Thyroid gland (tissue), 4 donors: ENCODE measurements at regions not wholly inside any gene's neighbourhood (a gene's known extent, or its start where the extent isn't known, plus 50 kb on each side); places are given as distances from the start of the nearest gene placed in this dataset.

Experiments
- DNase-seq, 2 donors: peaks; one replicate each; pipeline ENCODE4 v3.0.0-alpha.2; 2019
- H3K27ac ChIP-seq, 3 donors: fragments of 200-600 bp; sonication (generic); 1 replicate in 2 of 3; 2 replicates in 1 of 3; pipeline ENCODE4 v1.5.1; 2016 to 2019; ENCODE audit warnings: mild to moderate bottlenecking in 1 of 3, moderate library complexity in 1 of 3
- H3K27me3 ChIP-seq: fragments of 200-600 bp; sonication (generic); one replicate; pipeline ENCODE4 v1.5.1; 2019
- H3K36me3 ChIP-seq, 2 donors: fragments of 200-600 bp; sonication (generic); one replicate each; pipeline ENCODE4 v1.5.1; 2016 to 2019
- H3K4me1 ChIP-seq, 2 donors: fragments of 200-600 bp; sonication (generic); one replicate each; pipeline ENCODE4 v1.5.1; 2017 to 2019
- H3K4me3 ChIP-seq, 3 donors: fragments of 200-600 bp; sonication (generic); replicated peaks in 1 of 3; 1 replicate in 2 of 3; 2 replicates in 1 of 3; pipeline ENCODE4 v1.5.1; 2016; ENCODE audit warnings: mild to moderate bottlenecking in 1 of 3
- H3K9me3 ChIP-seq: fragments of 200-600 bp; sonication (generic); one replicate; pipeline ENCODE4 v1.5.1; 2017
- POLR2A ChIP-seq, 2 donors: fragments of 450-650 bp; IDR thresholded peaks; one replicate each; pipeline ENCODE4 v1.6.1; 2017; ENCODE audit warnings: antibody characterized with exemption in 2 of 2, mild to moderate bottlenecking in 2 of 2, moderate library complexity in 1 of 2
- WGBS, 2 donors: methylation state at CpG; one replicate each; pipeline ENCODE4 v1.1.5; 2017; 5-methylcytosine and 5-hydroxymethylcytosine counted together
- intact Hi-C: fragments of 100-400 bp; cut with DNase I; formaldehyde crosslinking; loops from one replicate; pipeline ENCODE4 v1.15.1; 2023
- TF ChIP-seq, protein P1 (sequence below), 6 experiments: fragments of 200-600 bp in 3 of 6; fragments of 450-650 bp in 3 of 6; sonication (generic) in 3 of 6; IDR thresholded peaks; one replicate each; pipeline ENCODE4 v1.5.1; 2016 to 2019; ENCODE audit warnings: antibody characterized with exemption in 6 of 6, mild to moderate bottlenecking in 2 of 6, inconsistent platforms in 1 of 6, moderate library complexity in 1 of 6

DNA sequence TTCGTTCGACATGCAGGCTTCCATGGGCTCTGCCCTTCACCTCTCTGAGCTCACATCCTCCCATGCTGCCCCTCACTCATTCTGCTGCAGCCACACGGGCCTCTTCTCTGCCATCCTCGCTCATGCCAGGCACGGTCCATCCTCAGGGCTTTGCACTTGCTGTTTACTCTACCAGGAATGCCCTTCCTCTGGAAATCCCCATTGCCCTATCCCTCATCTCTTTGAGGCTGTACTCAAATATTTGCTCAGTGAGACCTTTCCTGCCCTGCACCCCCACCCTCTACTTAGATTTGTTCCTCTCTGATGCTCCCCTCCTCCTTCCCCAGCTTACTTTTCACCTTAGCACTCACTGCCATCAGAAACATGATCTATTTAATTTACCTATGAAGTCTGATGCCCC, 107.0 kb upstream of the ZNF716 start:
- Histone ChIP-seq H3K4me1 (no peaks in the 10 kb centered on the region), H3K36me3 (no peaks in the 10 kb centered on the region), H3K27ac (no peak overlapping the region), H3K4me3 (no peak overlapping the region), H3K27me3 (no peaks in the 10 kb centered on the region), H3K9me3 (no peaks in the 10 kb centered on the region)
- 86 to 91% methylated on average over 5 of the region's 5 CpGs for WGBS, 2 donors
- intact Hi-C loops = no loop called here
- DNase-seq = no peak
- TF ChIP-seq POLR2A (IDR thresholded peaks at IDR 0.05) = no peak
- TF ChIP-seq, protein P1, sequence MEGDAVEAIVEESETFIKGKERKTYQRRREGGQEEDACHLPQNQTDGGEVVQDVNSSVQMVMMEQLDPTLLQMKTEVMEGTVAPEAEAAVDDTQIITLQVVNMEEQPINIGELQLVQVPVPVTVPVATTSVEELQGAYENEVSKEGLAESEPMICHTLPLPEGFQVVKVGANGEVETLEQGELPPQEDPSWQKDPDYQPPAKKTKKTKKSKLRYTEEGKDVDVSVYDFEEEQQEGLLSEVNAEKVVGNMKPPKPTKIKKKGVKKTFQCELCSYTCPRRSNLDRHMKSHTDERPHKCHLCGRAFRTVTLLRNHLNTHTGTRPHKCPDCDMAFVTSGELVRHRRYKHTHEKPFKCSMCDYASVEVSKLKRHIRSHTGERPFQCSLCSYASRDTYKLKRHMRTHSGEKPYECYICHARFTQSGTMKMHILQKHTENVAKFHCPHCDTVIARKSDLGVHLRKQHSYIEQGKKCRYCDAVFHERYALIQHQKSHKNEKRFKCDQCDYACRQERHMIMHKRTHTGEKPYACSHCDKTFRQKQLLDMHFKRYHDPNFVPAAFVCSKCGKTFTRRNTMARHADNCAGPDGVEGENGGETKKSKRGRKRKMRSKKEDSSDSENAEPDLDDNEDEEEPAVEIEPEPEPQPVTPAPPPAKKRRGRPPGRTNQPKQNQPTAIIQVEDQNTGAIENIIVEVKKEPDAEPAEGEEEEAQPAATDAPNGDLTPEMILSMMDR (IDR thresholded peaks at IDR 0.05) = no peak

DNA sequence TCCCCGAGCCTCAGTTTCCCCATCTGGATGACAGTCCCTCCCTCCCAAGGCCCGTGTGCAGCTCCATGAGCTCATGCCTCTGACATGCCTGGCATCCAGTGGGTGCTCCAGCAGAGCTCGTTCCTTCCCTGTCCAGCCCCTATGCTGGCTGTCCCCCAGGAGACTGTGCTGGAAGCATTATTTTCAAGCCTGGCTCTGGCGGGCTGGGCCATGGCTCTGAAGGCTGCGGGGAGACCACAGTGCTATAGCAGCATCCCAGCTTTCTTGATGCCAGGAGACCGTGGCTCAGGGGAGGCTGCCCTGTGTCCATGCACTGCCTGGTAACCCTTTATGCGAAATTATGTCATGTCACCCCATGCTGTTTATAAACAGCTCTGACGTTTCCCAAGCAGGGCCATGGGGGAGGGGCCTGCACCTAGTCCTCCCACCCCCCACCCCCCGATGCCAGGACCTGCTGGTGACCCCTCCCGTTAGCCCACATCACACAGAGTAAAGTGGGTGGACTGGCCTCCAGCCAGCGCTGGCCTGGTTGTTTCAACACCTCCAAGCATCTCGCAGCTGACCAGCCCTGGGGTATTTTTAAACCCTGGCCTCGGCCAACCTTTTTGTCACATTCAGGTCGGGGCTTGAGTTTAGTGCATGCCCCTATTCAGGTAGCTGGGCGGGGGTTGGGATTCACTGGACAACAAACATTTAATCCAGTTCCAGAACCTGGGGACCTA, 105.9 kb upstream of the ZNF716 start:
- Histone ChIP-seq H3K4me1 (no peaks in the 10 kb centered on the region), H3K4me3 (no peak overlapping the region), H3K27me3 (no peaks in the 10 kb centered on the region), H3K36me3 (no peaks in the 10 kb centered on the region), H3K27ac (no peak overlapping the region), H3K9me3 (no peaks in the 10 kb centered on the region)
- no peak for DNase-seq
- intact Hi-C loops = no loop called here
- TF ChIP-seq POLR2A (IDR thresholded peaks at IDR 0.05) = no peak
- TF ChIP-seq, protein P1 (IDR thresholded peaks at IDR 0.05) = no peak
- 70 to 78% methylated on average over 11 to 15 of the region's 15 CpGs for WGBS, 2 donors

DNA sequence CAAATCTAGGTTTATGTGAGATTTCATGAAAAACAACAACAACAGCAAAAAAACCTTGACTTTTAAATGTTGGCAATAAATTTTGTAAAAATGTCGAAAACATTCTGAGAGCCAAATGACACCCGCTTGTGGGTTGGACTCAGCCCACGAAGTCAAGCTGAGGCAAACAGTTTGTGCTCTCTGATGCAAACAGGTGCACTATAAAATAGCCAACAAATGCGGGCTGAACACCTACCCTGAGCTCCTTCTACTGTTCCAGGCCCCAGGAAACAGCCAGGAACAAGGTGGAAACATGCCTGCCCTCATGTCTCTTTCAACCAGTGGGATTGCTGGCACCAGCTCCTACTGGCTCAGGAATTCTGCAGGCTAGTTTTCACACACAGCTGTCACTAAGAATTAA, 105.0 kb upstream of the ZNF716 start:
- 78% methylated on average over 4 of the region's 4 CpGs for WGBS, 2 donors
- Histone ChIP-seq H3K36me3 (no peaks in the 10 kb centered on the region), H3K4me3 (no peak overlapping the region), H3K27me3 (no peaks in the 10 kb centered on the region), H3K27ac (no peak overlapping the region), H3K9me3 (no peaks in the 10 kb centered on the region), H3K4me1 (no peaks in the 10 kb centered on the region)
- intact Hi-C loops = no loop called here
- TF ChIP-seq, protein P1 (IDR thresholded peaks at IDR 0.05) = no peak
- TF ChIP-seq POLR2A (IDR thresholded peaks at IDR 0.05) = no peak
- no peak for DNase-seq

DNA sequence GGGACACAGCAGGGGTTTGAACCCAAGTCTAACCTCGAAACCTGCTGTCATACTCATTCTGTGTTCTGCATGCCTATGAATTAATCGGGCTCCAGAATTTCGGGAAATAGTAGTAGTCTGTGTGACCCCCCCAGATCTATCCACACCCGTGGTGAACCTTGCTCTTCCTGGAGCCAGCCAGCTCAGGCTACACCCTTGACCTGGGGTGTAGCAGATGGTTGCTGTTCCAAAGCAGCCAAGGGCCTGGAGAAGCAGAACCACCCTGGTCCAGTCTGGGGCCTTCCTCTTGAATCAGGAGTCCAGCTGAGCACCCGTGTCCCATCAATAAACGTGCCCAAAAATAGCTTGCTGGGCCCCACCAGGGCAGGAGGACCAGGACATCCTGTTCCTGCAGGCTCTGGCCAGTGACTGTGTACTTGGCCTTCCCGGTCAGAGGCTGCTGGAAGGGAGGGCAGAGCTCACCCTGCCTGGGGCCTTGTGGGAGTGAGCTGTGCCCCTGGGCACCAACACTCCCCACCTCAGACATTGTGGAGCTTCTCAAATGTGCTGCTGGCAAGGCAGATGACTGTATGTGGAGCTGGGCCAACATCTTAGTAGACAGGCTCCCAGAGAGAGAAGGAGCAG, 101.2 kb upstream of the ZNF716 start:
- no peaks in the 10 kb centered on the region for H3K9me3 ChIP-seq
- no peak for TF ChIP-seq POLR2A (IDR thresholded peaks at IDR 0.05)
- TF ChIP-seq, protein P1 (IDR thresholded peaks at IDR 0.05) = no peak
- 67 to 75% methylated on average over 4 to 7 of the region's 7 CpGs for WGBS, 2 donors
- no peaks in the 10 kb centered on the region for H3K27me3 ChIP-seq
- no peak overlapping the region for H3K27ac ChIP-seq
- no peak overlapping the region for H3K4me3 ChIP-seq
- no peaks in the 10 kb centered on the region for H3K36me3 ChIP-seq
- intact Hi-C loops = no loop called here
- no peaks in the 10 kb centered on the region for H3K4me1 ChIP-seq
- no peak for DNase-seq

DNA sequence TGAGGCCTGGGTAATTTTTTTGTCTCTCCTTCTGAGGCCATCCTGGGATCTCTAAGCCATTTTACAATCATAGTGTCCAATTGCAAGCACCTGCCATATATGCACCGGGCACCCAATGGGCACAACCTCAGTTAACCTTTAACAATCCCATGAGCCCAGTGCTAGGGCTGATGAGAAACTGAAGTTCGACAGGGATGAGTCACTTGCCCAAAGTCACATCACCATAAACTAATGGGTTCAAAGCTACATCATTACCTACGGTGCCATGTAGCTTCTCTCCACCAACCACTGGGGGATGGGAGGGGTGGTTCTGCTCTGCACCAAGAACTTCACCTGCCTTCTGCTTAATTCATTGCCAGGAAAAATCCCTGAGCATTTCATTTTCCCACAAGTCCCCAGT, 95.8 kb upstream of the ZNF716 start:
- Histone ChIP-seq H3K9me3 (no peaks in the 10 kb centered on the region), H3K27ac (no peak overlapping the region), H3K36me3 (no peaks in the 10 kb centered on the region), H3K4me1 (no peaks in the 10 kb centered on the region), H3K4me3 (no peak overlapping the region), H3K27me3 (no peaks in the 10 kb centered on the region)
- 67 to 92% methylated on average over 3 of the region's 3 CpGs for WGBS, 2 donors
- TF ChIP-seq POLR2A (IDR thresholded peaks at IDR 0.05) = no peak
- TF ChIP-seq, protein P1 (IDR thresholded peaks at IDR 0.05) = no peak
- no peak for DNase-seq
- intact Hi-C loops = no loop called here
